Epithelial cell of proximal tubule (primary cell): ENCODE measurements at regions not wholly inside any gene's neighbourhood (a gene's known extent, or its start where the extent isn't known, plus 50 kb on each side); places are given as distances from the start of the nearest gene placed in this dataset.

Source experiments
- DNase-seq: peaks from one replicate; pipeline ENCODE4 v3.0.0-alpha.2; 2011; ENCODE audit warnings: low read depth
- H3K4me3 ChIP-seq: 2 replicates; pipeline ENCODE4 v1.5.1; 2011; ENCODE audit warnings: low read depth, mild to moderate bottlenecking, low read length
- CTCF ChIP-seq: conservative IDR thresholded peaks from 2 replicates; pipeline ENCODE4 v1.5.1; 2012; ENCODE audit warnings: low read depth, mild to moderate bottlenecking, low read length

DNA sequence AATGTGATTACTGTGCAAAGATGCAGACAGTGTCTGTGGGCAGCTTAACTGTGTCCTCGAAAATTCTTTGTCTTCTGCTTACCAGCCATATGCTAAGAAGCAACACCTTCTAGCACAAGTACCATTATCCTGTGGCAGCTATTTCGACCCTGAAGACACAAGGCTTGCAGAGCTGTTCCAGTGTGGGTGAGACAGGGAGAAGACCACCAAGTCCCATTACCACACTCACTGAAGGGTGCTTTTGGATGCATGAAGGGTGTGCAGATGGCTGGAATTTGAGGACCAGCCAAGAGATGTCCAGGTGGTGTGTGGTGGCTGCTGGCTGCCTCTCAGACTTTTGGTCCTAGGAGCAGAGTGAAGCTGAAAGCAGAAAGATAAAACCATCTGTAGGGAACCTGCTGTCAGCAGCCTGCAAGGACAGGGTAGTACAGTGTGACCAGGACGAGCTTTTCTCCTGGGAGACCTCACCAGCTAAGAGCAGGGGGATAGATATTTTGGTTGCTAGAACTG lies 161.8 kb downstream of the ICE1 start:
- H3K4me3 ChIP-seq: no peak overlapping the region
- no peak for TF ChIP-seq CTCF
- DNase-seq: no peak

GRCh38 chr5:5583832-5584231 lies 161.4 kb downstream of the ICE1 start:
- H3K4me3 ChIP-seq: no peak overlapping the region

DNA sequence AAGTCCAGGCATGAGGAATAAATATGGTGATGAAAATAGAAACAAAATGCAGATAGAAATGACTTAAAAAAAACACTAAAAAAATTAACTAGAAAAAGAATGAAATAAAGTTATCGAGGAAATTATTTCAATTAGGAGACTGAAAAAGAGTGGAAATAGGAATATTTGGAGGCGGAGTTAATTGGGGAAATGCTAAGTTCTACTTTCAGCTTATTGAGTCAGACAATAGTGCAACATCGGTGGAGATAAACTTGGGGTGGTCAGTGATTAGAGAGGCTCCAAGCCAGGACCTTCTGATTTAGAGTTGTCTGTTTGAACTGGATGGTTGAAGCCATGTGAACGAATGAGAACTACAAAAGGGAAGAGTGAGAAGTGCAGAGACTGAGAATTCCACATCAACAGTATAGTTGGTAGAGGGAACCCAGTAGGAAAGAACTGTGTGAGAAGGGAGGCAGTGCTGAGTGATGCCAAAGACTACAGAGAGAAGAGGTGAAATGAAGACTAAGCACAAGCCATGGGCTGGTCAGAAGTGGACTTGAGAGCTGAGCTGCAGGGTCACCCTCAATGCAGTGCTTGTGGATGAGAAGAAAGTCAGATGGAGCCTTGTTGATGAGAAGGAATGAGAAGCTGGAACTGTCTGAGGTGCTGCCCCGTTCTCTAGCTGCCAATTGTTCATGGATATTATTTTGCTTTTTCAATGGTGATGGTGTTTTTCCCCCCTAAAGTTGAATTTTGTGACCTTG lies 160.7 kb downstream of the ICE1 start:
- no peak for TF ChIP-seq CTCF

More at GRCh38 chr5:5583832-5584231, 161.4 kb downstream of the ICE1 start:
- DNase-seq: no peak
- no peak for TF ChIP-seq CTCF

DNA sequence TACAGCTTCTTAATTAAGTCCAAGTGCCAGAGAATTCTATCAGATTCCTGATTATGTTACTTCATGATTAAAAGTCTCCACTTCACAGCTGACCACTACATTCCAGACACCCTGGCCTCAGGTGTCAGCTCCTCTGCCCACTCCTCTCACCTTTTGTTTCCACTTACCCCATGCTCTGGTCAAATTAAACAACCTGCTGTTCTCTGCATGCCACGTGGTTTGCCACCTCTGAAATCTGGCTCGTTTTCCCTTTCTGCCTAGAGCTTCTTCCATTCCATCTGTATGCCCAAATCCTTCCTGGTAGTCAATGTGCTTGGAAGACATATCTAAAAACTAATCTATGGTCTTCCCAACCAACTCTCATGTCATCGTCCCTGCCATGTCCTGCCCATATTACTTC lies 158.6 kb downstream of the ICE1 start:
- no peak overlapping the region for H3K4me3 ChIP-seq
- TF ChIP-seq CTCF: no peak

More for the DNA sequence above, 160.7 kb downstream of the ICE1 start:
- no peak for DNase-seq
- no peak overlapping the region for H3K4me3 ChIP-seq

DNA sequence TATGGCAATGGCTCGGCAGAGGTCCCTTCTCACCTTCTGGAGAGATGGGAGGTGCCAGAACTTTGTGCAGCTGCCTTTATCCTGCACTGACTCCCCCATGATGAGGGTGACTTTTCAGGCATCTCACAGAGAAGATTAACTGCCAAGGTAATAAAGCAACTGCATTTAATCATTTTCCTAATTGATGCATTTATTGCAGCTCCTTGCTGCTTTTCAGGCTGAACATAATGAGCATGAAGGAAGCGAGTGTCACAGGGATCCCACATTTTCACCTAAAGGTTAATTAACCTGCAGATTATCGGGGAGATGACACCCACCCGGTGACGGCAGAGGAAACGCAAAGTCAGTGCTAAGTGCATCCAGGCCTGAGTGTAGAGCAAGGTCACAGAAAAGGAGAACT lies 154.3 kb downstream of the ICE1 start:
- no peak for DNase-seq
- no peak for TF ChIP-seq CTCF
- H3K4me3 ChIP-seq: no peak overlapping the region

More for the DNA sequence above, 158.6 kb downstream of the ICE1 start:
- DNase-seq: no peak

GRCh38 chr5:5575461-5575860 lies 153.0 kb downstream of the ICE1 start:
- DNase-seq: no peak
- H3K4me3 ChIP-seq: no peak overlapping the region
- TF ChIP-seq CTCF: no peak
